NCI-H345 treated with DMSO at 0.1 percent for 48 hours (cell line): ENCODE measurements at regions not wholly inside any gene's neighbourhood (a gene's known extent, or its start where the extent isn't known, plus 50 kb on each side); places are given as distances from the start of the nearest gene placed in this dataset.

ENCODE experiments used
- DNase-seq: peaks from one replicate; lab custom pipeline; 2025; ENCODE audit not compliant: unreplicated experiment; lab: John Stamatoyannopoulos, UW

GRCh38 chr13:99862244-99862643, 109.3 kb downstream of the ZIC5 start:
- no peak for DNase-seq

DNA sequence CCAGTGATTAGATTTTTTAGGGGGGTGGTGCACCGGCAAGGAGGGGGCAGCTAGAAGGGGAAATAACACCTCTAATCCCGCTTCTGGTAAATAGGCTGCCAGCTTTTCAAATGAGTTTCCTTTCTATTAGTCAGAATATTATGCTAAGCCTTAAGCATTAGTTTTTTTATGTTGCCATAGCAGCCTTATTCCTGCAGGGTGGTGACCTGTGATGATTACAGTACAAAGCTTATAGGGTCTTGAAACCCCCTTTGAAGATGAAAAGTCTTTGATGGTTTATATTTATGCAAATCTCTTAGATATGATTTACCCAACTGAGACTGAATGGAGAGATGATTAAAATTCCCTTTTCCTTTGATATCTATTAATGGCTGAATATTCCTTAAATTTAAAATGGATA, 109.8 kb downstream of the ZIC5 start:
- DNase-seq, result no peak

- DNase-seq, result no peak
These were observed 110.8 kb downstream of the ZIC5 start for GRCh38 chr13:99860745-99861144.

DNA sequence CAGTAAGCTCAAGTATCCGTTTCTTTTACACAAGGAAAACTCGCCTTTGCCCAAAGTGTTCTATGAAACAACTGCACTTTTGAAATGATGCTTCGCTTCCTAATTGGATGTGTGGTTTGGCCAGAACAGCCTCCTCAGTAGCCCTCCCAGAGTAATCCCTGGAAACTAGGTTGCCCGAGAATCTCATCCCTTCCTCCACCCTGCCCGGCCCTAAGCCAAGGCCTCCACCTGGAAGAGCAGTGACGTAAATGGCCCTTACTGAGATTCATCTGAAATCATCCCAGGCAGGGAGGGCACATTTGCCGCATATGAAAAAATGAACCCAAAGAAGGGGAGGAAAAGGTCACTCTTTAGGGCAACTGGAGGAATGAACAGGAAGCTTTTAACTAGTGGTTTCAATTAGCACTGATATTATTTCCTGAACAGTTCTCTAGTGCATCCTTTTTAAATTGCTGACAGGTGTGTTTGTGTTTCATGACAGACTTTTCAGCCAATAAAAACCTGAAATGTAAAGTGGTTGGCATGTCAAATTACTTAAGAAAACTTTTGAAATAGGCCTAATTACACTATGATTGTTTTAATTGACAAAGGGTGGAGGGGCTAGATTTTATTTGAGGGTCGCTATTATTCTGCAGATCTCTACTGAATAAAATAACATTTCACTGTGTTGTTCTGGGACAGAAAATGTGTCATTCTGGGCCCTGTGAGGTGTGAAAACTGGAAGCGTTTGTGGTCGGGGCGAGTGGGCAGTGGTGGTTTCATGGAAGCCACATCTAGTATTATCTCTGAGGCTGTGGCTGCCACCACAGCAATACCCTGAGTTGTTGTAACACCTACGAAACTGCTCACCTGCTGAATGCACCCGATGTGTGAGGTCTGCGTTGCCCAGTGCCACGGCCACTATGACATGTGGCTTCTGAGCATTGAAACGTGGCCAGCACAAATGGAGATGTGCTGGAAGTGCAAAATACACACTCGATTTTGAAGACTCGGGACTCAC, 112.1 kb downstream of the ZIC5 start:
- no peak for DNase-seq

GRCh38 chr13:99857738-99858137, 113.8 kb downstream of the ZIC5 start:
- no peak for DNase-seq

DNA sequence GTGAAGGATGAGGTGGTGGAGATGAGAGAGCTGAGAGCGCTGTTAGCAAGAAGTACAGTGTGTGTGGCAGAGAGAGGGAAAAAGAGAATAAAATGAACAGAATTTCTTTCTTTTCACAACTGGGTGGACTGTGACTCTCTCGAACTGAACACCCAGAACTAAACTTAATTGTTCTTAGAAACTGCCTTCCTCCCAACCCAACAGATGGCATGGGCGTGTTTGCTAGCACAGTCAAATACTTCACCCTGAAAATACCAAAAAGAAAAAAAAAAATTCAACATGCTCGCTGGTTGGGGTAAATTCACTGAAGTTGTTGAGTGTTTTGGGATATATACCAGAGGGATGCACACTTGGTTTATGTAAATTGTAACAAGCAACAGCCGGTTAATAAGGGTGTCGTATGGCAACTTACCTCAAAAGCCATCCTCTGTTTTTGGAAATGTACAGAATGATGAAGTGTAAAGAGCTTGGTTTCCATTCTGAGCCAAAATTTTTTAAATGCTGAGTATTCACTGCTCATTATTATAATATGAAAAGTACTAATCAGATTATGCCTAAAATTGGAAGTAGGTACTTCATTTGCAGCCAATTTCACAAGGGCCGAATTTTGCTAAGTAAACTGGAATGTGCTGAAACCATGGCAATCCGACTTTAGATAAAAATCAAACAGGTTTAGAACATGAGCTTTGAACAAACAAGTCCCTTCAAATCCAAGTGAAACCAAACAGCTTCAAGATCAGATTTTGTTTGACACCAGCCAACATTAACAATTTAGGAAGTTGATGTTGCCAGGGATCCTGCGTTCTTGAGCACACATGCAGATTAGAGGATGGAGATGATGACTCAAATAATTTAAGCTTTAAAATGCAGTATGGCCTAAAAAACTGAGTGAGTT, 115.8 kb downstream of the ZIC5 start:
- DNase-seq, result no peak

DNA sequence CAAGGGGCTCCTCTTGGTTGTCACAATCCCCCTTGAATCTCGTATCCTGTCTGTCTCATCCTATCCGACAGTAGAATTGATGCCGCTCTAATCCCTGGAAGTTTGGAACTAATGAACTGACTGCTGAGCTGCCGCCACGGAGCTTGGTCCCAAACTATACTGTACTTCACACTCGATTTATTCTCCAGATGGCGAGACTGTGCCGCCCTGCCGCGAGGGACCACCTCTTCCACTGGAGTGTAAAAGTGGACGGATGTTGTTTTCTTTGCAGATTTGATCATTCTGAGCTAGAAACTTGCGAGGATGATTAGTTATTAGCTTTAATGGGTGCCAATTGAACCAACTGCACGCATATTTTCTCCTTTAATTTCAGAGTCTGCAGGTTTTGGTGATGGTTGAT, 117.2 kb downstream of the ZIC5 start:
- no peak for DNase-seq

- DNase-seq, result peak; percentile 79
These were observed 124.2 kb downstream of the ZIC5 start for GRCh38 chr13:99847318-99847750.

DNA sequence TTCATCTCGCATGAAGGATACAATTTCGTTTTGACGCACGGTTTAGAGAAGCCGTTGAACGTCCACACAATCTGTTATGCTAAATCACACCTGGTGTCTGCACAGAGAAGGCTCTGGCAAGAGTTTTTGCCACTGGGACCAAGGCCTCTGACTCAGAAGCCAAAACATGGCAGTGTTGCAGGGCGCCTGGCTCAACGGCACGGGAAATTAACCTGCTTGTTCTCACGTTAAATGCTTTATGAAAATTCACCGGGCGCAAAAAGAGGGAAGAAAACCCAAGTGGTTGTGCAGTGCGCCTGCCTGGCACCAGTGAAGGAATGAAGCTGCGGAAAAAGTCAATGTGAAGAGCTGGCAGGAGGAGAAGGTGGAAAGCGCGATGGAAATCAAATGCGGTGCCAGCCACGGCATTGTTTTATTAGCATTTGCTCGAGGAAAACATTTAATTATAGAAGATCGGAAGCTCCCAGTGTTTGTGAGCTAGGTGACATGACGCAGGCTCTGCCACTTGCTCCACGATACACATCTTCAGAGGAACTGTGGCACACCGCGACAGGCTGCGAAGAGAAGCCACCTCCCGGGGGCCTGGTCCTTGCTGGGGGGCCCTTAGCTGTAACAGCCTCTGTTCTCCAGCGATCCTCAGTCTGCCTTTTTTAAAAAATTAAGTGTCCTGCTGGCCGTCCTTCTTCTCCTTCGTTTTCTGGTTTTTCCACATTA, 126.2 kb downstream of the ZIC5 start:
- DNase-seq, result no peak

GRCh38 chr13:99844421-99844820, 127.1 kb downstream of the ZIC5 start:
- no peak for DNase-seq

GRCh38 chr13:99843872-99844271, 127.7 kb downstream of the ZIC5 start:
- DNase-seq, result no peak

DNA sequence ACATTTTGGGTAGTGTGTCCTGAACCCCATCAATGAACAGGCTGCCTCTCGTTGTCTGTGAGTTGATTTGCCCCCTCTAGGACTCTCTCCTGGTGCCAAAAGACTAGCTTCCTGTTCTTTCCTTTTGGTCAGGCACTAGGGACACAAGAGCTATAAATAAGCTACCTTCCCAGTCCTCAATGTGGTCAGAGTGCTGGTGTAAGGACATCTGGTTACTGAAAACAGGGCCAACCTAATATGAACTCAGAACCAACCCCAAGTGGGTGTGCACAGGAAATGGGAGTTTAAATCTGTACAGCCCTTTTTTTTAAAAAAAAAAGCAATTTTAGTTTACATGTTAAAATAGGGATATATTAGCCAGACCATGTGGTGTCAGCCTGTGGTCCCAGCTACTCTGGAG, 129.2 kb downstream of the ZIC5 start:
- DNase-seq, result no peak

DNA sequence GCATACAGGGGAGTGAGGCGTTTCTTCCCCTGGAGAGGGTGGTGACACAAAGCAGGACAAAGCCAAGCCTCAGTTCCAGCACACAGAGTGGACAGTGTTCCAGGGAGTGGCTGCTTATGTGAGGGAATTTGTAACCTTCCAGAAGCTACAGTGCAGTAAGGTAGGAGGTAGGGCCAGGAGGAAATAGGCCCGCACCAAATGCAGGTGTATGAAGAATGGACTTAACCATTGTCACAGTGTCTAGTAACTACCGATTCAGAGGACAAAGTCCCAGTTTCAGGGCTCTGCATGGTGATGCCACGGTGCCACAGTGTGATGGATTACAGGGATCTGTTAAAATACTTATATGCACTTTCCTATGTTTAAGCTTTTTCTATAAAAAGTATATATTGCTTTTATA, 135.3 kb downstream of the ZIC5 start:
- no peak for DNase-seq

DNA sequence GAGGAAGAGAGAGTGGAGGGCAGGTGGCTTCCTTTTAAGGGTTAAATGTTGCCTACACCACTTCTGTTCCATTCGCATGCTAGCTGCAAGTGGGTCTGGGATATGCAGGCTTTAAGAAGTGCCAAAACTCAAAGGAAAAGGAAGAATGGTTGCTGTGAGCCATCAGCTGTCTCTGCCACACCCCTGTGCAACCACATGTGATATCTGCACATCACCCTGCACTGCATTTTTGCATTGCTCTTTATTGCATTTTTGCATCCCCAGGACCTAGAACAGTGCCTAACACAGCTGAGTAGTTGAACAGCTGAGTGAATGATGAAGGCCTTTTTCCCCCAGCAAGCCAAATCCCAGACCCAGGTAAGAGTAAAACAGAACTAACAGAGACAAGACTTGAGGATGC, 136.1 kb downstream of the ZIC5 start:
- DNase-seq, result no peak

- no peak for DNase-seq
These were observed 137.3 kb downstream of the ZIC5 start for GRCh38 chr13:99834246-99834645.

DNA sequence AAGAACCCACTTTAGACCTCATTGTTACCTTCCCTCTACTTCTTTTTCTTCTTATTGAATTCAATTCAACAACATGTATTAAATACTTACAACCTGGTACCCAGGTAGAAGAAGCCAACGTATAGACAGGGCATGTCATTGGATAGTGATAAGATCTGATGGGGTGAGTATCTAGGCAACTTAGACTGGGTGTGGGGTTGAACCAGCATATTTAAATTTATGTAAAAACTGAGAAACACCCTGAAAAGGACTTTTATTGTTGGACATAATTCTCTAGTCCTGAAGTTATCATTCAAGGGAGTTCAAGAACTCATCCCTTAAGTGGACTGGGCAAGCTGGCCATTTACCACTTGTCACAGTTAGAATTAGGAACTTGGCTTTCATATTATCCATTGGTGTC, 139.2 kb downstream of the ZIC5 start:
- no peak for DNase-seq

DNA sequence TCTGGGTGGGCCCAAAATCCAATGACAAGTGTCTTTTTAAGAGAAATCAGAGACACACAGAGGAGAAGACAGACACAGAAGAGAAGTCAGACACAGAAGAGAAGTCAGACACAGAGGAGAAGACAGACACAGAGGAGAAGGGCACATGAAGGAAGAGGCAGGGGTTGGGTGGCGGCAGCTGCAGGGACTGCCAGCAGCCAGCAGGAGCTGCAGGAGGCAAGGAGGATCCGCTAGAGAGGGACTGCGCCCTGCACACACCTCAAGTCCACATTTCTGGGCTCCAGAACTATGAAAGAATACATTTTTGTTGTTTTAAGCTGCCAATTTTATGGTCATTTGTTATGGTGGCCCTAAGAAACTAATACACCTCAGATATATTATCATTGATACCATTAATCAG, 140.6 kb downstream of the ZIC5 start:
- no peak for DNase-seq

GRCh38 chr13:99829593-99830239, 141.9 kb downstream of the ZIC5 start:
- DNase-seq, result no peak

DNA sequence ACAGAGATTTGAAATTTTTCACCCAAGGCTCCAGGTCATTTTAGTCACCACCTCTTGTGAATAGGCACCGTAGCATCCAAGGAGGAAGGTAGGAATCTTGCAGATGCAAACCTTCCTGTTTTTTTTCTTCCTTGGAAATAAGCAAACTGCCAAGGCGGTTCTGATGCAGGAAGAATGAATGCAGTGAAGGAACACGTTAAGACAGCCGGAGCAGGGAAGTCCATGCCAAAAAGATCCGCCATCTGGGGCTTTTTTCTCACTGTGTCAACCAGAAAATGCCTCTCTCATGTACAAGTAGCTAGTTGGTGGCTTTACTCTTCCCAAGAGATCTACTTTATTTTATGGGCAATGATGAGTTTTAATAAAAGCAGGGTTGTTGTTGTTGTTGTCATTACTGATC, 142.4 kb downstream of the ZIC5 start:
- no peak for DNase-seq

DNA sequence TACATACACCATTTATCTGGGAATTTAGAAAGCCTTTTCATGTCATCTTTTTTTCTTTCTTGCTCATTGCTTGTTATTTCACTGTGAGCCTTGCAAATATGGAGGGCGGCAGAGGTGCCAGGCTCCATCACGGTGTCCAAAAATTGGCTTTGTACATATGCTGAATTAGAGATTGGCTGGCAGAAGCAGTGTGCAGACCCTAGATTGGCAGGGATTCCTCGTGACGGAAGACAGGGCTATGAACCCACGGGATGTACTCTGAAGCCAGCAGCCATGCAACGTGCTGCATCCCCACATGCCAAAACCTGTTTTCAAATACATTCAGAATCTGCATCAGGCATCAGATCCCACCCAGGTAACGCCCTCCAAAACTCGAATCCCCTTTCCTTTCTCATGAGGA, 142.8 kb downstream of the ZIC5 start:
- no peak for DNase-seq

GRCh38 chr13:99828123-99828522, 143.4 kb downstream of the ZIC5 start:
- DNase-seq, result no peak
